ENCODE measurements at regions not wholly inside any gene's neighbourhood (a gene's known extent, or its start where the extent isn't known, plus 50 kb on each side); places are given as distances from the start of the nearest gene placed in this dataset.

GRCh38 chr5:81879936-81880335 lies 91.9 kb upstream of the ATG10 start:
- Histone ChIP-seq H3K4me3 (no peak overlapping the region), H4K20me1 (no peaks in the 10 kb centered on the region), H3K4me1 (no peaks in the 10 kb centered on the region), H3K27ac (no peak overlapping the region), H3K36me3 (no peaks in the 10 kb centered on the region), H3K27me3 (no peaks in the 10 kb centered on the region), H3K9me3 (replicated peaks in 1 of 11) (no peaks in the 10 kb centered on the region), H3K9ac (no peak overlapping the region), H3K4me2 (no peak overlapping the region)
- no peak for TF ChIP-seq Cebpa-rat (IDR thresholded peaks at IDR 0.05)

DNA sequence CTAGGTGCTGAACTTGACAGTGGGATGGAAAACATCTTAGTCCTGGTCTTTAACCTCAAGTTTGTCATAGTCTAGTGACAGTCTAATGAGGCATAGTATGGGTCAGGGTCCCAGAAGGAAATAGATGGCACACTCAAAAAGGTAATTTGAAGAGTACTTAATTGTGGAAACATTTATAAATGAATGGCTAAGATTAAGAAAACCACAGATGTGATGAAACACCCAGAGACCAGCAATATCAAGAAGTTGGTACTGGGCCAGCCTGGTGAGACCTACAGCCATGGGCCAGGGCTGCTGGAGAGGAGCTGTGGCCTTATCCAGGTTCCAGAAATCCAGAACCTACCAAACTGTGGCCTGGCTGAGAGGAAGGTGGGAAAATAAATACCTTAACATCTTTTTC lies 93.5 kb upstream of the ATG10 start:
- TF ChIP-seq Cebpa-rat (IDR thresholded peaks at IDR 0.05): no peak
- Histone ChIP-seq H3K4me1 (no peaks in the 10 kb centered on the region), H3K36me3 (no peaks in the 10 kb centered on the region), H3K27ac (no peak overlapping the region), H3K27me3 (no peaks in the 10 kb centered on the region), H3K4me2 (no peak overlapping the region), H3K9me3 (replicated peaks in 1 of 11) (no peaks in the 10 kb centered on the region; a peak in 1 of 22 replicates), H3K4me3 (no peak overlapping the region), H3K9ac (no peak overlapping the region), H4K20me1 (no peaks in the 10 kb centered on the region)

GRCh38 chr5:81866994-81867393 lies 104.8 kb upstream of the ATG10 start:
- Histone ChIP-seq H3K4me1 (no peaks in the 10 kb centered on the region), H3K27ac (no peak overlapping the region), H3K36me3 (no peaks in the 10 kb centered on the region), H3K9ac (no peak overlapping the region), H3K4me3 (no peak overlapping the region), H3K9me3 (replicated peaks in 1 of 11) (no peaks in the 10 kb centered on the region), H3K4me2 (no peak overlapping the region), H4K20me1 (no peaks in the 10 kb centered on the region), H3K27me3 (no peaks in the 10 kb centered on the region)
- no peak for TF ChIP-seq Cebpa-rat (IDR thresholded peaks at IDR 0.05)

- Histone ChIP-seq H3K4me3 (no peak overlapping the region), H3K36me3 (no peaks in the 10 kb centered on the region), H3K27ac (no peak overlapping the region), H3K4me1 (peaks cover 8 to 13% (median 10%) of the 10 kb centered on the region in 10 experiments), H3K4me2 (no peak overlapping the region), H4K20me1 (no peaks in the 10 kb centered on the region), H3K9me3 (replicated peaks in 1 of 11) (no peaks in the 10 kb centered on the region), H3K9ac (no peak overlapping the region), H3K27me3 (no peaks in the 10 kb centered on the region)
- TF ChIP-seq Cebpa-rat (IDR thresholded peaks at IDR 0.05): no peak
Observed at GRCh38 chr5:81860778-81861177, 109.9 kb upstream of the SSBP2 start.

DNA sequence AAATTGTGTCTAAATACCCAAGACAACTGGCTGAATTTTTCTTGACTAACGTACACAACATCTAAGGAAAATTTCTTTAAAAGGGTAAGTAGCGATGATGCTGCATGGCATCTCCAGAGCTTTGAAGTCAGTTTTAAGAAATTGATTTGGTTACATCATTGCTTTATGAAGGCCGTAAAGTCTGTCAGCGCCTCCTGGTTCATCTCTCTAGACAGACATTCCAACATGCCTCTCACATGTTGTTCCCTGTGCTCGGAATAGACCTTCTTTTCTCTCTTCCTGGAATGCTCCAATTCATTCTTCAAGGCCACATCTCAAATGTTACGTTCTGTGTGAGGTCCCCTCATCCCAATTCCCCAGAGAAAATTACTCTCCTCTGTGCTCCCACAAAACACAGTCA lies 108.7 kb upstream of the SSBP2 start:
- no peak overlapping the region for H3K9ac ChIP-seq
- no peak for TF ChIP-seq Cebpa-rat (IDR thresholded peaks at IDR 0.05)
- H3K4me3 ChIP-seq: no peak overlapping the region
- no peaks in the 10 kb centered on the region for H3K36me3 ChIP-seq
- no peaks in the 10 kb centered on the region for H3K27me3 ChIP-seq
- no peaks in the 10 kb centered on the region for H4K20me1 ChIP-seq
- no peak overlapping the region for H3K4me2 ChIP-seq
- H3K27ac ChIP-seq: no peak overlapping the region
- no peaks in the 10 kb centered on the region for H3K9me3 ChIP-seq (replicated peaks in 1 of 11)
- peaks cover 8 to 21% (median 11%) of the 10 kb centered on the region in 10 experiments for H3K4me1 ChIP-seq

GRCh38 chr5:81856948-81857928 lies 106.3 kb upstream of the SSBP2 start:
- Histone ChIP-seq H3K27ac (no peak overlapping the region), H3K4me2 (peak overlapping the region; percentile 14 to 50 (median 32); a peak in 19 of 22 replicates), H3K36me3 (no peaks in the 10 kb centered on the region), H3K9ac (no peak overlapping the region), H3K4me3 (no peak overlapping the region), H3K9me3 (replicated peaks in 1 of 11) (no peaks in the 10 kb centered on the region), H3K4me1 (peaks cover 18 to 37% (median 23%) of the 10 kb centered on the region in 10 experiments), H4K20me1 (no peaks in the 10 kb centered on the region), H3K27me3 (no peaks in the 10 kb centered on the region)
- no peak for TF ChIP-seq Cebpa-rat (IDR thresholded peaks at IDR 0.05)

DNA sequence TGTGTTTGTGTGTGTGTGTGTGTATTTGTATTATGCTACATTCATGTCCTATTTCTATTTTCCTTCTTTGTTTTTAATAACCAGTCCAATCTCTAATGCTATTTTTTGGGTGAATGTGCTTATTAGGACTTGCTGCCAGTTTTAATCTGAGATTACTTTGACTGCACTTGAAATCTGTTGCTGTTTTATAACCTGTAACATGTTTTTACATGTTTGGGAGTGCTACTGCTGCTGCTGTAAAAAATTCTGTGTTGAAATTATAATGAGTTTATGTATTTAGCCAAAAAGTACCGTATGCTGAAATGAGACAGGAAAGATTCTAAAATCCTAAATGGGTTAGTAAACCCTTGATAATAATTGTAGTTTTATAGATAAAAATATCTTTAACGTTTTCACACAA lies 104.7 kb upstream of the SSBP2 start:
- Histone ChIP-seq H3K4me2 (no peak overlapping the region), H3K36me3 (no peaks in the 10 kb centered on the region), H3K27me3 (no peaks in the 10 kb centered on the region), H3K4me3 (no peak overlapping the region), H3K4me1 (peaks cover 27 to 45% (median 33%) of the 10 kb centered on the region in 10 experiments), H3K9me3 (replicated peaks in 1 of 11) (no peaks in the 10 kb centered on the region), H4K20me1 (no peaks in the 10 kb centered on the region), H3K9ac (no peak overlapping the region), H3K27ac (no peak overlapping the region)
- no peak for TF ChIP-seq Cebpa-rat (IDR thresholded peaks at IDR 0.05)

DNA sequence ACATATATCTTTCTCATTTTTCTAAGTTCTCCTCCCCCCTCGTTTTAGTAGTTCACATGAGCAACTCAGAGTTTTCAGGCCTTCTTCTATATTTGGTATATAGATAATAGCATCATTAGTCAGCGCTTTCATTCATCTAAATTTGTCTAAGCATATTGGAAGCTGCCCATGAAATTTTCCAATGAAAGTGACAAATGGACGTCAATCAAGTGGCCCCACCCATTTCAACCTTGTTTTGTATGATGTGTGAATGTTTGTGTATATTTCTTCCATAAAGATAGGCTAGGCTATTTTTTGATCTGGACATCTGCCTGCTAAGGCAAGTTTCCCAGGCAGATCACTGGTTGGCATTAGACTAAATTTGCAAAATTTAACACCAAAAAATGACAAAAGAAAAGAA lies 104.0 kb upstream of the SSBP2 start:
- Histone ChIP-seq H3K4me3 (no peak overlapping the region), H3K36me3 (no peaks in the 10 kb centered on the region), H3K4me2 (peak overlapping the region in 3 of 11 experiments; percentile 31 to 37 (median 35); a peak in 5 of 22 replicates), H3K27me3 (no peaks in the 10 kb centered on the region), H4K20me1 (no peaks in the 10 kb centered on the region), H3K4me1 (peaks cover 34 to 52% (median 39%) of the 10 kb centered on the region in 10 experiments), H3K27ac (no peak overlapping the region), H3K9ac (no peak overlapping the region), H3K9me3 (replicated peaks in 1 of 11) (no peaks in the 10 kb centered on the region)
- TF ChIP-seq Cebpa-rat (IDR thresholded peaks at IDR 0.05): no peak

DNA sequence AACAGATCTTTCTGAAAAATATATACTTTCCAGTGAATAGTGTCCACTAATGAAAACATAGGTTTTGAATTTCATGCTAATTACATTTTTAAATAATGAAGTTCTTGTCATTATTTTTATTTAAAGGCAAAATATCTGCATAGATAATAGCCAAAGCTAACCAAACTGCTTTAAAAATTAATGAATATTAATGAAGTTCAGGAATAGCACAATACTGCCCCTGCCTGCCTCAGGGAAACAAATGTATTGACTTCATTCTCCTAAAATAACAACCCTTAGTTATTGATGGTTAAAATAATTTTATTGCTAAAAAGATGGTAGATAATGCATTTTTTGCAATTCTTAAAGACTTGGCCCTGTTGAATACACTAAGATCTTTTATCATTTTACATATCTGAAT lies 103.6 kb upstream of the SSBP2 start:
- Histone ChIP-seq H4K20me1 (no peaks in the 10 kb centered on the region), H3K4me1 (peaks cover 34 to 56% (median 42%) of the 10 kb centered on the region in 10 experiments), H3K36me3 (no peaks in the 10 kb centered on the region), H3K9me3 (replicated peaks in 1 of 11) (no peaks in the 10 kb centered on the region), H3K27me3 (no peaks in the 10 kb centered on the region), H3K4me3 (no peak overlapping the region), H3K27ac (no peak overlapping the region), H3K4me2 (peak overlapping the region in 2 of 11 experiments; percentile 31 to 35; a peak in 3 of 22 replicates), H3K9ac (no peak overlapping the region)
- no peak for TF ChIP-seq Cebpa-rat (IDR thresholded peaks at IDR 0.05)

- H3K4me1 ChIP-seq: peaks cover 34 to 71% (median 43%) of the 10 kb centered on the region in 10 experiments
- no peaks in the 10 kb centered on the region for H4K20me1 ChIP-seq
- H3K9me3 ChIP-seq (replicated peaks in 1 of 11): no peaks in the 10 kb centered on the region
- peak overlapping the region in 4 of 11 experiments; percentile 83 to 87 (median 84); a peak in 2 of 22 replicates for H3K27ac ChIP-seq
- H3K27me3 ChIP-seq: no peaks in the 10 kb centered on the region
- H3K9ac ChIP-seq: peak overlapping the region in 2 of 11 experiments; percentile 80 to 82; a peak in 2 of 22 replicates
- TF ChIP-seq Cebpa-rat (IDR thresholded peaks at IDR 0.05): no peak
- H3K36me3 ChIP-seq: no peaks in the 10 kb centered on the region
- peak overlapping the region; percentile 82 to 93 (median 90) for H3K4me2 ChIP-seq
- H3K4me3 ChIP-seq: peak overlapping the region; percentile 48 to 69 (median 59); a peak in 11 of 20 replicates
Observed at GRCh38 chr5:81853030-81853357, 102.1 kb upstream of the SSBP2 start.
